ES-I3 (cell line): ENCODE measurements at regions not wholly inside any gene's neighbourhood (a gene's known extent, or its start where the extent isn't known, plus 50 kb on each side); places are given as distances from the start of the nearest gene placed in this dataset.

Experiments
- H3K36me3 ChIP-seq: 2 replicates; pipeline ENCODE4 v1.6.1; 2013; ENCODE audit warnings: mild to moderate bottlenecking, low read length, control low read depth, moderate library complexity; ENCODE audit not compliant: insufficient read depth
- H3K4me1 ChIP-seq: 2 replicates; pipeline ENCODE4 v1.6.1; 2013; ENCODE audit warnings: mild to moderate bottlenecking, control low read depth, low read length; ENCODE audit not compliant: insufficient read depth
- H3K9ac ChIP-seq: 2 replicates; pipeline ENCODE4 v1.6.1; 2013; ENCODE audit warnings: low read depth, mild to moderate bottlenecking, low read length, moderate library complexity
- H3K9me3 ChIP-seq: 2 replicates; pipeline ENCODE4 v1.6.1; 2013; ENCODE audit warnings: mild to moderate bottlenecking, low read length, moderate library complexity; ENCODE audit not compliant: control insufficient read depth, insufficient read depth

GRCh38 chr2:200150411-200151086 is 155.9 kb upstream of the SPATS2L start:
- Histone ChIP-seq H3K4me1 (no peaks in the 10 kb centered on the region), H3K9ac (no peak overlapping the region), H3K9me3 (peaks cover 29% of the 10 kb centered on the region), H3K36me3 (no peaks in the 10 kb centered on the region)

DNA sequence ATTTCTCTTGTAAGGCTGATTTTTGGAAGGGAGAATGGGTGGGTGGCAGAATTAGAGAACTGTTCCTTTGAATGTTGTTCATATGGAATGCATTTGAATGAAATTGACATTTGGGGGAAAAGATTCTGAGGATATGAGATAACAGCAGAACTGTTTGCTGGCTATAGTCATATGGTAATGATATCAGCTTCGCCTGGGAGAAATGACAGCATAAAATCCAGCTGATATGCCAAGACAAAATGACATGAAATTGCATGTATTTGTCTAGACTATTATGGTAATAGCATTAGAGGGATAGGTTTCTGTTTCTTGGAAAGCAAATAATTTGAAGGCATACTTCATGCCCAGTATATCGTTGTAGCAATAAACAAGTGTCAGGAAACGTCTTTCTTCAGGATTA is 150.8 kb upstream of the SPATS2L start:
- Histone ChIP-seq H3K9me3 (peaks cover 19% of the 10 kb centered on the region), H3K4me1 (peaks cover 29% of the 10 kb centered on the region)

GRCh38 chr2:200156166-200156835 is 150.2 kb upstream of the SPATS2L start:
- H3K4me1 ChIP-seq, result peaks cover 30% of the 10 kb centered on the region
- H3K9ac ChIP-seq, result no peak overlapping the region

More for the DNA sequence above, 150.8 kb upstream of the SPATS2L start:
- no peak overlapping the region for H3K9ac ChIP-seq
- H3K36me3 ChIP-seq, result no peaks in the 10 kb centered on the region

DNA sequence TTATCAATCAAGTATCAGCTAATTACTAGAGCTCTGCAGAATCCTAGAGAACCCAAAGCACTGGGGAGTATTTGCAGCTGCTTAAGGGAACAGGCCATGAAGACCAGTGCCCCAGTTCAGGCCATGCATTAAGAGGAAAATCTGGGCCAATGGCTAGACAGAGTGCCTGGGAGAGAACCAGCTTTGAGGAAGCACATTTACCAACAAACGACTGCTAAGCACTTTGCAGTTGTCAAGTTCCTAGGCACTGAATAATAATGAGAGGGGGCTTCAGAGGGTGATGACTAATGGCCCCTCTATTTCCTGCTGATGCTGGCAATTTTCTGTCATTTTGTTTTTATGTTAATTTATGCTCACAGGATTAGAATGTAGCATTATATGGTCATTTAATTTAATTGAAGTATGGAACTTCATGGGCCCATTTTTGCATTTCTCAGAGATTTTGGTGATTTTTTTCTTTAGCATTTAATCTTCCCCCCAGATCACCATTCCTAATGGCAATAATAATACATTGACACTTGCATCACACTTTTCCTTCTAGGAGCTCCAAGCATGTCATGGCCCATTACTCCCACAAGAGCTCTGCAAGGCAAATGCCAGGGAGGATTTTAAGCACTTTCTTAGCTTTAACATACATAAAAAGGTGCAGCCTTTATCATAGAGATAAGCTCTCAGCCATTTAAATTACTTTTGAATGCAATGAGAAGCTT is 147.7 kb upstream of the SPATS2L start:
- no peaks in the 10 kb centered on the region for H3K36me3 ChIP-seq
- H3K9me3 ChIP-seq, result peaks cover 18% of the 10 kb centered on the region
- peaks cover 30% of the 10 kb centered on the region for H3K4me1 ChIP-seq
- no peak overlapping the region for H3K9ac ChIP-seq

More at GRCh38 chr2:200156166-200156835, 150.2 kb upstream of the SPATS2L start:
- Histone ChIP-seq H3K36me3 (no peaks in the 10 kb centered on the region), H3K9me3 (peaks cover 17% of the 10 kb centered on the region)

- Histone ChIP-seq H3K9ac (no peak overlapping the region), H3K36me3 (no peaks in the 10 kb centered on the region), H3K9me3 (peaks cover 22% of the 10 kb centered on the region), H3K4me1 (peaks cover 30% of the 10 kb centered on the region)
Observed at GRCh38 chr2:200159357-200159707, 147.2 kb upstream of the SPATS2L start.

- H3K9me3 ChIP-seq, result peaks cover 22% of the 10 kb centered on the region
- no peak overlapping the region for H3K9ac ChIP-seq
- H3K36me3 ChIP-seq, result no peaks in the 10 kb centered on the region
- H3K4me1 ChIP-seq, result peaks cover 30% of the 10 kb centered on the region
Observed at GRCh38 chr2:200159829-200160781, 146.4 kb upstream of the SPATS2L start.

GRCh38 chr2:200161458-200161857 is 145.0 kb upstream of the SPATS2L start:
- Histone ChIP-seq H3K9me3 (peaks cover 22% of the 10 kb centered on the region), H3K36me3 (no peaks in the 10 kb centered on the region), H3K4me1 (peaks cover 30% of the 10 kb centered on the region), H3K9ac (no peak overlapping the region)

DNA sequence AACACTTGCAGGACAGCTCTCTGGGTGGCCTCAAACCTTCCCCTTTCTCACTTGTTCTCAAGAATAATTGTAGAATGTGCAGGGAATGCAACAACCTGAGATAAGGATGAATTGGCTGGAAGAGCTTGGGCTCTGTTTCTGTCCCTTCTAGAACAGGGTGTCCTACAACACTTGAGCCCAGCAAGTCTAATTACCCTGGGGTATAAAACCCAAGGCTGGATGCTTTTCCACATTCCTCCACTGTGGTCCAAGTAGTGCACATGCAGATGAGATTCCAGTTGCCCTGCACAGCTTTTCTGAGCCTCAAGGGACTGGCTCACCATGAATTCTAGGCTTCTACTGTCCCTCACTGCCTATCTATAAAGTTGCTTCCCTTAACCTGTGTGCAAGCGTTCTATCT is 140.8 kb upstream of the SPATS2L start:
- H3K4me1 ChIP-seq, result peaks cover 20% of the 10 kb centered on the region
- no peaks in the 10 kb centered on the region for H3K36me3 ChIP-seq
- H3K9ac ChIP-seq, result no peak overlapping the region
- H3K9me3 ChIP-seq, result peaks cover 21% of the 10 kb centered on the region

GRCh38 chr2:200168641-200169555 is 137.6 kb upstream of the SPATS2L start:
- H3K36me3 ChIP-seq, result no peaks in the 10 kb centered on the region
- H3K9me3 ChIP-seq, result peaks cover 12% of the 10 kb centered on the region; the same call in 1 of the 2 replicates
- no peak overlapping the region for H3K9ac ChIP-seq
- H3K4me1 ChIP-seq, result peaks cover 19% of the 10 kb centered on the region

GRCh38 chr2:200170221-200170620 is 136.3 kb upstream of the SPATS2L start:
- Histone ChIP-seq H3K4me1 (peaks cover 23% of the 10 kb centered on the region), H3K36me3 (0 out of 2 replicates have a peak, but pooled peaks cover 3% of the 10 kb centered on the region), H3K9me3 (peaks cover 13% of the 10 kb centered on the region; the same call in 1 of the 2 replicates), H3K9ac (no peak overlapping the region)

- Histone ChIP-seq H3K36me3 (peaks cover 3% of the 10 kb centered on the region; the same call in 1 of the 2 replicates), H3K4me1 (peaks cover 23% of the 10 kb centered on the region), H3K9ac (no peak overlapping the region), H3K9me3 (peaks cover 10% of the 10 kb centered on the region; the same call in 1 of the 2 replicates)
Observed at GRCh38 chr2:200171731-200172482, 134.6 kb upstream of the SPATS2L start.

DNA sequence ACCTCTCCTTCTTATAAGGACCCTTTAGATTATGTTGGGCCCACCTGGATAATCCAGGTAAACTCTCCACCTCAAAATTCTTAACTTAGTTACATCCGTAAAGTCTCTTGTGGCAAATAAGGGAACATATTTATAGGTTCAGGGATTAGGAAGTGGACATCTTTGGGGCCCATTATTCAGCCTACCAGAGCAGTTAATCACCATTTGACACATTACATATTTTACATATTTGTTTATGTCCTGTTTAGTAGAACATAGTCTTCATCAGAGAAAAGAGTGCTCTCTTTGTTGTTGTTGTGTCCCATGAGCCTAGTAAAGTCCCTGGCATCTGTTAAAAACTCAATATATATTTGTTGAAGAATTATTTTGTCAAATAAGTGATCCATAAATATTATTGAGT is 134.0 kb upstream of the SPATS2L start:
- Histone ChIP-seq H3K9me3 (peaks cover 10% of the 10 kb centered on the region; the same call in 1 of the 2 replicates), H3K9ac (no peak overlapping the region), H3K36me3 (peaks cover 3% of the 10 kb centered on the region; the same call in 1 of the 2 replicates), H3K4me1 (peaks cover 23% of the 10 kb centered on the region)
